Esophagus squamous epithelium (tissue), 5 donors: ENCODE measurements at regions not wholly inside any gene's neighbourhood (a gene's known extent, or its start where the extent isn't known, plus 50 kb on each side); places are given as distances from the start of the nearest gene placed in this dataset.

Experiments used
- DNase-seq: peaks from one replicate; lab custom pipeline; 2025; lab: John Stamatoyannopoulos, UW
- H3K27ac ChIP-seq, 4 donors: fragments of 200-600 bp; sonication (generic); one replicate each; pipeline ENCODE4 v1.5.1; 2016 to 2019; ENCODE audit warnings: mild to moderate bottlenecking in 1 of 4
- H3K27me3 ChIP-seq, 4 donors: fragments of 200-600 bp; sonication (generic); 1 replicate in 3 of 4; 2 replicates in 1 of 4; pipeline versions ENCODE4 v1.5.1 to v1.6.0; 2017 to 2021; ENCODE audit warnings: antibody characterized with exemption in 1 of 4
- H3K36me3 ChIP-seq, 3 donors: fragments of 200-600 bp; sonication (generic); one replicate each; pipeline ENCODE4 v1.5.1; 2016 to 2019
- H3K4me1 ChIP-seq, 3 donors: fragments of 200-600 bp; sonication (generic); one replicate each; pipeline ENCODE4 v1.5.1; 2017 to 2019
- H3K4me3 ChIP-seq, 4 donors: fragments of 200-600 bp; sonication (generic); 1 replicate in 3 of 4; 2 replicates in 1 of 4; pipeline ENCODE4 v1.5.1; 2016 to 2019; ENCODE audit warnings: mild to moderate bottlenecking in 2 of 4, moderate library complexity in 1 of 4
- H3K9me3 ChIP-seq, 3 donors: fragments of 200-600 bp; sonication (generic); one replicate each; pipeline ENCODE4 v1.5.1; 2016 to 2019
- POLR2A ChIP-seq, 4 donors: fragments of 450-650 bp; IDR thresholded peaks; one replicate each; pipeline ENCODE4 v1.6.1; 2017; ENCODE audit warnings: antibody characterized with exemption in 4 of 4, mild to moderate bottlenecking in 4 of 4, moderate library complexity in 3 of 4
- WGBS, 2 donors: methylation state at CpG; one replicate each; pipeline ENCODE4 v1.1.5; 2018; 5-methylcytosine and 5-hydroxymethylcytosine counted together
- intact Hi-C: fragments of 100-400 bp; cut with DNase I; formaldehyde crosslinking; loops from one replicate; pipeline ENCODE4 v1.15.0; 2022
- TF ChIP-seq, protein P1 (sequence below), 6 experiments: fragments of 450-650 bp in 4 of 6; fragments of 200-600 bp in 2 of 6; sonication (generic) in 2 of 6; IDR thresholded peaks; one replicate each; pipeline ENCODE4 v1.5.1; 2016 to 2019; ENCODE audit warnings: antibody characterized with exemption in 6 of 6, mild to moderate bottlenecking in 4 of 6, moderate library complexity in 4 of 6
- donor health status: DM: yes; HTN: yes; CAD: no.

DNA sequence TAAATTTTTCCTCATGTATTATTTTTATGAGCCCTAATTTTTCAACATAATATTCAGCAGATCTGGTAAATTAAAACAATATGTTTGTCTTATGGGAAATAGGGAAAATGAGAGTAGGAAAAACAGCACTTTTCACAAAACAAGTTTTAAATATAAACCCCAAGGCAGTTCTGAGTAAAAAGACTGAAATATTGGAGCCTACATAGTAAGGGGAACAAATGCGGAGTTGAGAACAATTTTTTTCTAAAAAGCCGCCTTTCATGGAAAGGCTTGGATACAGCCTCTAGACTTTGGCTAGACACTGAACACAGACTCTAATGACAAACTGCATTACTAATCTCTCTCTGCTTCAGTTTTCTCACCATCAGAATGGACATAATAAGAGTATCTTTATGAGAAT lies 174.1 kb downstream of the NOL4 start:
- TF ChIP-seq, protein P1, sequence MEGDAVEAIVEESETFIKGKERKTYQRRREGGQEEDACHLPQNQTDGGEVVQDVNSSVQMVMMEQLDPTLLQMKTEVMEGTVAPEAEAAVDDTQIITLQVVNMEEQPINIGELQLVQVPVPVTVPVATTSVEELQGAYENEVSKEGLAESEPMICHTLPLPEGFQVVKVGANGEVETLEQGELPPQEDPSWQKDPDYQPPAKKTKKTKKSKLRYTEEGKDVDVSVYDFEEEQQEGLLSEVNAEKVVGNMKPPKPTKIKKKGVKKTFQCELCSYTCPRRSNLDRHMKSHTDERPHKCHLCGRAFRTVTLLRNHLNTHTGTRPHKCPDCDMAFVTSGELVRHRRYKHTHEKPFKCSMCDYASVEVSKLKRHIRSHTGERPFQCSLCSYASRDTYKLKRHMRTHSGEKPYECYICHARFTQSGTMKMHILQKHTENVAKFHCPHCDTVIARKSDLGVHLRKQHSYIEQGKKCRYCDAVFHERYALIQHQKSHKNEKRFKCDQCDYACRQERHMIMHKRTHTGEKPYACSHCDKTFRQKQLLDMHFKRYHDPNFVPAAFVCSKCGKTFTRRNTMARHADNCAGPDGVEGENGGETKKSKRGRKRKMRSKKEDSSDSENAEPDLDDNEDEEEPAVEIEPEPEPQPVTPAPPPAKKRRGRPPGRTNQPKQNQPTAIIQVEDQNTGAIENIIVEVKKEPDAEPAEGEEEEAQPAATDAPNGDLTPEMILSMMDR (IDR thresholded peaks at IDR 0.05): no peak
- no peak for TF ChIP-seq POLR2A (IDR thresholded peaks at IDR 0.05)
- no peak overlapping the region for H3K4me3 ChIP-seq
- H3K9me3 ChIP-seq: no peaks in the 10 kb centered on the region
- no peaks in the 10 kb centered on the region for H3K4me1 ChIP-seq
- no peak overlapping the region for H3K27ac ChIP-seq
- H3K36me3 ChIP-seq: no peaks in the 10 kb centered on the region
- DNase-seq: no peak
- intact Hi-C loops: no loop called here
- no peaks in the 10 kb centered on the region for H3K27me3 ChIP-seq
- WGBS, 2 donors: 88 to 91% methylated on average over 2 of the region's 2 CpGs

DNA sequence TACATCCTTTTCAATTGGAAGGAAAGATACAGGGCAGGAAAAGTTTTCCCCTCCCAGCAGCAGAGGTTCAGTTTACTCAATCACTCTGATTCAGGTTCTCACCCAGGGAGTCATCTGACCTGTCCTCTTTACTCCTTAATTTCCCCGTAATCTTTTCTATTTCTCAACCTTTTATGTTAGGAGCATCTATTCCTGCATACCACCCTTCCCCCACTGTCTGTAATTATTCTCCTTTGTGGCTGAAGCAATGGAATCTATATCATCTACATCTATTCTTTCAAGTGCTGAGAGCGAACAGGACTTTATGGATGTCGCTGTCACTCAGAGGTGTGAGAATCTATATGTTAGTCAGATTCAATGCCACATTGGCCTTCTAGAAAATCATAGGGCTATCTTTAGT lies 175.2 kb downstream of the NOL4 start:
- intact Hi-C loops: no loop called here
- H3K36me3 ChIP-seq: no peaks in the 10 kb centered on the region
- no peak for DNase-seq
- TF ChIP-seq, protein P1 (IDR thresholded peaks at IDR 0.05): no peak
- no peak for TF ChIP-seq POLR2A (IDR thresholded peaks at IDR 0.05)
- no peak overlapping the region for H3K4me3 ChIP-seq
- no peak overlapping the region for H3K27ac ChIP-seq
- H3K9me3 ChIP-seq: no peaks in the 10 kb centered on the region
- no peaks in the 10 kb centered on the region for H3K27me3 ChIP-seq
- 70 to 81% methylated on average over 3 of the region's 3 CpGs for WGBS, 2 donors
- no peaks in the 10 kb centered on the region for H3K4me1 ChIP-seq

DNA sequence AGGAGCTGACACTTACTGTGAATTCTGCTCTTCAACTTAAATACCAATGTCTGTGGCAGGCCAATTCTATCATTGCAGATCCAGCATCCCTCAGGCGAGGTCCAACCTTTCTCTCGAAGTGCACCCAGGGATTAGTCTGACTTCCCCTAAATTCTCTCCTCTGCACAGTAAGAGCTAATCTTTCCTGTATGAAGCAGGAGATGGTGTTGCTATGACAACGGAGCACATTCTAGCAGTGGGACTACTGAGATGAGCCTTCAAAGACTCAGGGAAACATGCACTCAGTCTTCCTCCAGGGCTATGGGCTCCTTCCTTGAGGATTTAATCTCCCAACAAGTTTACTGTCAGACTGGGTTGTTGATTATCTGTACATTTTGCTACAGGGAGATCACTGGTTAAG lies 176.3 kb downstream of the NOL4 start:
- no peaks in the 10 kb centered on the region for H3K27me3 ChIP-seq
- WGBS, 2 donors: 55 to 78% methylated on average over 3 of the region's 3 CpGs
- H3K36me3 ChIP-seq: no peaks in the 10 kb centered on the region
- H3K9me3 ChIP-seq: no peaks in the 10 kb centered on the region
- H3K27ac ChIP-seq: no peak overlapping the region
- intact Hi-C loops: no loop called here
- no peak overlapping the region for H3K4me3 ChIP-seq
- TF ChIP-seq, protein P1 (IDR thresholded peaks at IDR 0.05): no peak
- TF ChIP-seq POLR2A (IDR thresholded peaks at IDR 0.05): no peak
- H3K4me1 ChIP-seq: no peaks in the 10 kb centered on the region
- DNase-seq: no peak

DNA sequence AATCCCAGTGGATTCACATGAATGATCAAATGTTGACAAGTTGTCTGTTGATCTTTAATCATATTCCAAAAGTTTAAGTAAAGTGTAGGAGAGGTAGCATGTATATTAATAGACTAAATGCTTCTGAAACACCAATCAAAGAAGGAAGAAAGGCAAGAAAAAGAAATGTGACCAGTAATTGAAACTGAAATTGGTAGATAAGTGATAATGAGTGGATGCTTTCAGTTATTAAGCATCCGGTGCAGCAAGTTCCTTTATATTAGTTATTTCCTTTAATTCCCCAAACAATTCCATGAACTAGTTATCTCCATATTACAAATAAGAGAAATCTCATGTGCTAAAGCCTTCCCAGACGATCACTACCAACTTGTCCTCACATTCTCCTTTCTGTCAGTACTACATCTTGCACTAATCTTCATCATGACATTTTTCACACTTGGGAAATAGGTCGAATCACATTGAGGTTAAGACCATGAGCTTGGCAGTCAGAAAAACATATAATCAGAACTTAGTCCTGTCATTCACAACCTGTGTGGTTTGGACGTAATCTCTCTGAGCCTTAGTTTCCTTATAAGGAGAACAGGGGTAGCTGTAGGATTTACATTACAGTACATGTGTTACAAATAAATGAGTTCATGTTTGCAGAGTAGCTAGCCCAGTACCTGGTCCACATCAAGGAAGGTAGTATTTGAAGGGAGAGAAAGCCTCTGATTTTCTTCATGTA lies 182.1 kb downstream of the NOL4 start:
- TF ChIP-seq POLR2A (IDR thresholded peaks at IDR 0.05): no peak
- TF ChIP-seq, protein P1 (IDR thresholded peaks at IDR 0.05): no peak
- H3K27me3 ChIP-seq: no peaks in the 10 kb centered on the region
- H3K9me3 ChIP-seq: no peaks in the 10 kb centered on the region
- DNase-seq: no peak
- H3K4me1 ChIP-seq: no peaks in the 10 kb centered on the region
- no peak overlapping the region for H3K27ac ChIP-seq
- no peak overlapping the region for H3K4me3 ChIP-seq
- H3K36me3 ChIP-seq: no peaks in the 10 kb centered on the region
- intact Hi-C loops: no loop called here
- 70 to 84% methylated on average over 4 of the region's 4 CpGs for WGBS, 2 donors

DNA sequence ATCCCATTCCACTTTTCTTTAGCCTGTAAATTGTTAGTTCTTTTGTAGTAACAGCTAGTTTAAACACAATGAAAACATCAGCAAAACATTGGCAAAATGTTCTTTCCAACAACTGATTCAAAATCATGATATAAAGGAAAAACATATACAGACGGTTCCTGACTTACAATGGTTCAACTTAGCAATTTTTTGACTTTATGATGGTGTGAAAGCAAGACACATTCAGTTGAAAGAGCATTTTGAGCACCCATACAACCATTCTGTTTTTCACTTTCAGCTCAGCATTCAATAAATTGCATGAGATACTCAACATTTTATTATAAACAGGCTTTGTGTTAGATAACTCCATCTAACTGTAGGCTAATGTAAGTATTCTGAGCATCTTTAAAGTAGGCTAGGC lies 185.1 kb downstream of the NOL4 start:
- intact Hi-C loops: no loop called here
- Histone ChIP-seq H3K27ac (no peak overlapping the region), H3K4me1 (no peaks in the 10 kb centered on the region), H3K9me3 (no peaks in the 10 kb centered on the region), H3K4me3 (peak overlapping the region in 1 of 4 donors; percentile 18), H3K36me3 (no peaks in the 10 kb centered on the region), H3K27me3 (no peaks in the 10 kb centered on the region)
- TF ChIP-seq POLR2A (IDR thresholded peaks at IDR 0.05): no peak
- TF ChIP-seq, protein P1 (IDR thresholded peaks at IDR 0.05): no peak
- DNase-seq: no peak
- WGBS, 2 donors: 50 to 55% methylated on average over 1 of the region's 1 CpG
